Adipocyte (in vitro differentiated cells): ENCODE measurements at regions not wholly inside any gene's neighbourhood (a gene's known extent, or its start where the extent isn't known, plus 50 kb on each side); places are given as distances from the start of the nearest gene placed in this dataset.

Experiments used
- DNase-seq: peaks from one replicate; pipeline ENCODE4 v3.0.0-alpha.2; 2015; ENCODE audit warnings: low read depth
- H3K27me3 ChIP-seq: replicated peaks from 2 replicates; pipeline ENCODE4 v1.7.0; 2013; ENCODE audit warnings: mild to moderate bottlenecking, low read length, moderate library complexity; ENCODE audit not compliant: control insufficient read depth, insufficient read depth
- H3K36me3 ChIP-seq: 2 replicates; pipeline ENCODE4 v1.7.0; 2013; ENCODE audit warnings: low read length, mild to moderate bottlenecking, moderate library complexity; ENCODE audit not compliant: control insufficient read depth, insufficient read depth, severe bottlenecking
- H3K4me1 ChIP-seq: 2 replicates; pipeline ENCODE4 v1.7.0; 2013; ENCODE audit warnings: mild to moderate bottlenecking, low read length, moderate library complexity; ENCODE audit not compliant: control insufficient read depth, insufficient read depth
- H3K4me3 ChIP-seq: 2 replicates; pipeline ENCODE4 v1.7.0; 2013; ENCODE audit warnings: mild to moderate bottlenecking, low read length, moderate library complexity
- H3K9ac ChIP-seq: 2 replicates; pipeline ENCODE4 v1.7.0; 2013; ENCODE audit warnings: mild to moderate bottlenecking, low read length, moderate library complexity
- H3K9me3 ChIP-seq: 2 replicates; pipeline ENCODE4 v1.7.0; 2013; ENCODE audit warnings: mild to moderate bottlenecking, low read length, moderate library complexity; ENCODE audit not compliant: control insufficient read depth

DNA sequence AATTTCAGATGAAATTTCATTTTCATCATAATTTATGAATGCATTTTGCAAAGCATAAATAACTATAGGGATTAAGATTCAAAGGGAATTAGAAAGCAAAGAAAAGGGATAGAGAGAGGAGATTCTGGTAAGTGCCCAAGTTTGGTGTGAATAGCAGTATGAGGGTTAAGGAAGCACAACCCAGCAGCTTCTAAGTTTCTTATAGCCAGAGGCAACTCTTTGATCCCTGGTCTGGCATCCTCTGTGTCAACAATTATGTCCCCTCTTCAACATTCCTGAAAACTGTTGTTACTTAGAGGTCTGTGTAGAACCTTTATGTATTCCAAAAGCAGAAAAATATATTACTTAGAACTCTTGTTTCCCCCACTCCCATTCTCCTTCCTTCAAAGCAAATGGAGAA, 171.6 kb upstream of the SATB2 start:
- no peak overlapping the region for H3K4me3 ChIP-seq
- no peaks in the 10 kb centered on the region for H3K27me3 ChIP-seq
- H3K4me1 ChIP-seq = no peaks in the 10 kb centered on the region
- DNase-seq = no peak
- no peaks in the 10 kb centered on the region for H3K9me3 ChIP-seq
- H3K36me3 ChIP-seq = no peaks in the 10 kb centered on the region
- no peak overlapping the region for H3K9ac ChIP-seq

- Histone ChIP-seq H3K4me1 (no peaks in the 10 kb centered on the region), H3K27me3 (no peaks in the 10 kb centered on the region), H3K9ac (no peak overlapping the region), H3K4me3 (no peak overlapping the region), H3K9me3 (no peaks in the 10 kb centered on the region), H3K36me3 (no peaks in the 10 kb centered on the region)
- DNase-seq = no peak
These were observed 169.7 kb upstream of the SATB2 start for GRCh38 chr2:199627417-199627816.

- Histone ChIP-seq H3K27me3 (peaks cover 7% of the 10 kb centered on the region), H3K4me3 (no peak overlapping the region), H3K9me3 (no peaks in the 10 kb centered on the region), H3K36me3 (no peaks in the 10 kb centered on the region), H3K4me1 (no peaks in the 10 kb centered on the region), H3K9ac (no peak overlapping the region)
- no peak for DNase-seq
These were observed 167.2 kb upstream of the SATB2 start for GRCh38 chr2:199624958-199625357.

DNA sequence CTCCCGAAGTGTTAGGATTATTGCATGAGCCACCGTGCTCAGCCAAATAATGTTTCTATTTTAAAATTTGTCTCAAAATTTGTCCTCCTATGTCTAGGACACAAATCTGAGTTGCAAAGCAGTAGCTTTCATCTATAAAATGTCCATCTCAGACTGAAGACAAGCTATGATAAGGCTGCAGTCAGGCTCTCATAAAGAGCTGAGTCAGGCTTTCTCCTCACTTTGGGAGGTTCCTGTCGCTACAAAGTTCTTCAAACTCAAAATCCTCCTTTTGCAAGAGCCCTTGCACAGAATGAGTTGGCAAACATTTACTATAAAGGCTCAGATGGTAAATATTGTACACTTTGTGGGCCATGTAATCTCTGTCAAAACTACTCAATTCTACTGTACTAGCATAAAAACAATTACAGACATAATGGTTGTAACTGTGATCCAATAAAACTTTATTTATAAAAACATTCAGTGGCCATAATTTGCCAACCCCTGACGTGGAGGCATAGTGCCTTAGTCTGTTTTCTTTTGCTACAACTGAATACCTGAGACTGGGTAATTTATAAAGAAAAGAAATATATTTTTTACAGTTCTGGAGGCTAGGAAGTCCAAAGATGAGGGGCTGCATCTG, 154.9 kb upstream of the SATB2 start:
- no peaks in the 10 kb centered on the region for H3K36me3 ChIP-seq
- peaks cover 4% of the 10 kb centered on the region for H3K4me1 ChIP-seq
- no peak overlapping the region for H3K9ac ChIP-seq
- H3K4me3 ChIP-seq = no peak overlapping the region
- no peak for DNase-seq
- H3K27me3 ChIP-seq = no peaks in the 10 kb centered on the region
- no peaks in the 10 kb centered on the region for H3K9me3 ChIP-seq

DNA sequence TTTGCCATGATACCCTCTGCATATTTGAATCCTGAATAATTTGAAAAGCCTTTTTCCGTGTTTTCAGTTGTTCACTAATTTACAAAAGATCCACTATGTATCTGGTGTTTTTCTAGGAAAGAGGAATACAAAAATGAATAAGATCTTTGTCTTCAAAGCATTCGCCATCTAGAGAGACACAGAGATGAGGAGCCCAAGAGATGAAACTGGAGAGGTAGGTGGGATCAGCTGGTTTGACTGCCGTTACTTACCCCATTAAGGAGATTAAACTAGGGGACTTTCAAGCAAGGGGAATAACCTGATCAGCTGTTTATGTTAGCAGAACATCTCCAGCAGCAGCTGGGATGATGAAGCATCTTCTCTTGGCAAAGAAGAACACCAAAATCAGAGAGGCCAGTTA, 150.2 kb upstream of the SATB2 start:
- DNase-seq = no peak
- Histone ChIP-seq H3K27me3 (peaks cover 6% of the 10 kb centered on the region), H3K4me3 (no peak overlapping the region), H3K9me3 (no peaks in the 10 kb centered on the region), H3K4me1 (peaks cover 4% of the 10 kb centered on the region), H3K36me3 (no peaks in the 10 kb centered on the region), H3K9ac (no peak overlapping the region)

GRCh38 chr2:199606193-199606780, 148.5 kb upstream of the SATB2 start:
- Histone ChIP-seq H3K27me3 (peaks cover 6% of the 10 kb centered on the region), H3K9ac (no peak overlapping the region), H3K9me3 (no peaks in the 10 kb centered on the region), H3K4me3 (no peak overlapping the region), H3K4me1 (peaks cover 1% of the 10 kb centered on the region), H3K36me3 (no peaks in the 10 kb centered on the region)
- peak; percentile 3 for DNase-seq

DNA sequence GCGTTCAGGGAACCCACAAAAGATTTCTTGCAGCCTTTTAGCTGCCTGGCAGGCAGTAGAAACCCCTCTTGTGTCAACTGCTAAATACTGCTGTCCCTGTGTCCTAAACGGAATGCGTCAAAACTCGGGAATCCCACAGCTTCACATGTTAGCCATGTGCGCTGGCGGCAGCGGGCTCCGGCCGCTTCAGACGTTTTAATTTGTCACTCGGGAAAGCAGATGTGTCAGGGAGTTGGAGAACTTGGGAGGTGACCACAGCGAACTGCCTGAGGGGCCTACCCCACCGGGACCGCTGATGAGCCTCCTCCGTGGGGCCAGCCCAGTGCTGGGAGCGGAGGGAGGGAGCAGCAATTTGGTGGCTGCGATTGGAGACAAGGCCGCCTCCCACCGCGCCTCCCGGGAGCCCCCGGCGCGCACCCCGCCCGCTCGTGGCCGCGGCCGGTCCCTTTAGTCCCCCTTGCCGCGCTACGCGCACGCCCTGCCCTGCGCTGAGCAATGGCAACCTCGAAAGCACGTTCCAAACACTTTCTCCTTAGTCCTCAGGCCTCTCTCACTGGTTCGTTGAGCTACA, 146.1 kb upstream of the SATB2 start:
- H3K4me3 ChIP-seq = peak overlapping the region; percentile 24
- H3K27me3 ChIP-seq = peaks cover 6% of the 10 kb centered on the region
- no peaks in the 10 kb centered on the region for H3K9me3 ChIP-seq
- no peaks in the 10 kb centered on the region for H3K4me1 ChIP-seq
- H3K36me3 ChIP-seq = no peaks in the 10 kb centered on the region
- DNase-seq = peak; percentile 15
- H3K9ac ChIP-seq = no peak overlapping the region

DNA sequence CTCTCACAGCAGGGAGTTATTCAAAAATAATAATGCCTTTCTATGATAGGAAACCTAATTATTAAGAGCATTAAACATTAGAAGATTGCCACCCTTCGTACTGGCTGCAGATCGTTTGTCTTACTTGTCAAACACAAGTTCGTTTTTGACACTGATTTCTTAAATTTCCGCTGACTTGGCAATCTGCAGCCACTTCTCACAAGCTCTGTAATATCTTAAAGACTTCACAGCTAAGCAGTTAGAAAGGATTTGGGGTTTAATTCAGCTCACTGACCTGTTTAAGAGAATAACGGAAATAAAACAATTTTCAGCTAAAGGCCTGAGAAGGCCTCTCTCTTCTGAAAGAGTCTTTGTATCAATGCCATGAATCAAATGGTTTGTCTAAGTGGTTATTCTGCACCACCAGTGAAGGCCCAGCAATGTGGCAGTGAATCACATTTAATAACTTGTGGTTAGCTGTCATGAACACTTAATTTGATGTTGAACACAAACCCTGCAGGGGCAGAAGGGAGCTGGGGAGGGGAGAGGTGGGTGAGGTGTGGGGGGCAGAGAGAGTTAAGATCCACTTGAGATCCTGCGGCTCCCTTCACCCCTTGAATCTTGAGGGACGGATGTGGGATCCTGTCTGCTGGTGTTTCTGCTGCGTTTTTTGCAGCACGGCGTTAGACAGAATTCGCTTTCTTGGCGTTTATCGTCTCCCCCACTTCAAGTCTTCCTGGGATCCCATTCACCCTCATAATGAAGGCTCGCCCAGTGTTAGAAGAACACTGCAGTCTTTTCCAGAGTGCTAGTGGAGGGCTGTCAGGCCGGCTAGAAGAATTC, 145.4 kb upstream of the SATB2 start:
- H3K27me3 ChIP-seq = peaks cover 6% of the 10 kb centered on the region

DNA sequence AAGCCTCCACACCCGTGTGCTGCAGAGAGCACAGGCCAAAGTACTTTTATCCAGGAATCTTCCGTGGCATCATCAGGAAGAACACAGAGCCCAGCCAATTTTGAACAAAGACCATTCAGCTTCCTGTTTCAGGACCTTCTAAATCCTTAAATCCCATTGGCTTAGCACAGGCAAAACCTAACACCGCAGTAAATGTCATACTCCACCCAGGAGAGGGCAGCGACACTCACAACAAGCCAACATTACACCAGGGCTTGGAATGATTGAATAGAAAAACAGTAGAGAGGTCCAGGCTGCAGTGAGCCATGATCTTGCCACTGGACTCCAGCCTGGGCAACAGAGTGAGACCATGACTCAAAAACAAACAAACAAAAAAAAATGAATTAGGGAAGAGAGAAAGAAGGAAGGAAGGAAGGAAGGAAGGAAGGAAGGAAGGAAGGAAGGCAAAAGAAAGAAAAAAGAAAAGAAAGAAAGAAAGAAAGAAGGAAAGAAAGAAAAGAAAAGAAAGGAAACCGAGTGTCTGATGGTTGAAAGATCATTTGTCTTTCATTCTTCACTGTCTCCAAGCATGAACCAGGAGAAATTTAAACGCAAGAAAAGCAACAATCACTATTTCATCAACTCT, 144.6 kb upstream of the SATB2 start:
- H3K9ac ChIP-seq = no peak overlapping the region
- no peak overlapping the region for H3K4me3 ChIP-seq
- H3K4me1 ChIP-seq = no peaks in the 10 kb centered on the region
- H3K27me3 ChIP-seq = peaks cover 7% of the 10 kb centered on the region
- DNase-seq = no peak
- no peaks in the 10 kb centered on the region for H3K9me3 ChIP-seq
- no peaks in the 10 kb centered on the region for H3K36me3 ChIP-seq

More for the DNA sequence above, 145.4 kb upstream of the SATB2 start:
- Histone ChIP-seq H3K36me3 (no peaks in the 10 kb centered on the region), H3K9me3 (no peaks in the 10 kb centered on the region), H3K4me1 (no peaks in the 10 kb centered on the region), H3K4me3 (no peak overlapping the region), H3K9ac (no peak overlapping the region)
- peak; percentile 10 for DNase-seq

DNA sequence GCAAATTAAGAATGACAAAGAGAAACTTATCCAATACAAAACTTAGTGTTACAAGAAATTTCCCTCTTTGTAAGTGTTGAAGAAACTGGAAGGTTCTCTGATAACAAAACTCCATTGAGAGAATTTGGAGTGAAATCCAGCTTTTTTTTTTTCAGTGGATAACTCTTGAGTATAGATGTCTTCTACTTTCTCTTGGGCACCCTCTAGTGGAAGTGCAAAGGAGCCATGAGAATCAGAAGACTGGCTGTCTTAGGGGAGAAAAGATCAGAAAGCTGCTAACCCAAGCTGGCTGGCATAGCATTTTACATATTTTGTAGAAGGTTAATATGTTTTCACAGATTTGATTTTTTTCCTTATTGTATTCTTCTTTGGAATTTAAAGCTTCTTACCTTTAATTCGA, 138.8 kb upstream of the SATB2 start:
- no peaks in the 10 kb centered on the region for H3K9me3 ChIP-seq
- H3K36me3 ChIP-seq = no peaks in the 10 kb centered on the region
- H3K27me3 ChIP-seq = peaks cover 8% of the 10 kb centered on the region
- H3K9ac ChIP-seq = no peak overlapping the region
- no peak for DNase-seq
- no peaks in the 10 kb centered on the region for H3K4me1 ChIP-seq
- no peak overlapping the region for H3K4me3 ChIP-seq

DNA sequence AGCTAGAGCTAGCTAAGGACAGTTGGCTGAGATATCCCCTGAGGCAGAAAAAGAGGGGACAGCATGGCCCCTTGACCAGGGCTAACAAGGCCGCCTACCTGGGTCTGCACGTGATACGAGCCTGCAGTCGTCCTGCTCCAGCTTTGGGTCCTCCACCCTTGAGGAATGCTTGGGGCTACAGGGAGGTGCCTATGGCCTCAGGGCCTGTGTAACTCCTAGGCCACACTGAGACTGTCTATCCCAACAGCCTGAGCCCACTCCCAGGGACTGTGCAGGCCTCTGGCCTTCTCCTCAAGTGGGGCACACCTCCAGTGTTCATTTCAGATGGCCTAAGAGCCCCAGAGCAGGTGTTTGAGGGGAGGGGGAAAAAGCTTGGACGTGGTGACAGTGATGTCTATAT, 136.7 kb upstream of the SATB2 start:
- peaks cover 8% of the 10 kb centered on the region for H3K27me3 ChIP-seq
- no peak overlapping the region for H3K9ac ChIP-seq
- no peak for DNase-seq
- peaks cover 13% of the 10 kb centered on the region for H3K4me1 ChIP-seq
- no peaks in the 10 kb centered on the region for H3K36me3 ChIP-seq
- H3K9me3 ChIP-seq = no peaks in the 10 kb centered on the region
- H3K4me3 ChIP-seq = no peak overlapping the region
